Stimulated activated CD4-positive, alpha-beta T cell treated with anti-CD3 and anti-CD28 coated beads, TNF-alpha, amount 100 ng/mL, for 1 hour (primary cell): ENCODE measurements at regions not wholly inside any gene's neighbourhood (a gene's known extent, or its start where the extent isn't known, plus 50 kb on each side); places are given as distances from the start of the nearest gene placed in this dataset.

Experiments
- DNase-seq, 3 donors: peaks; one replicate each; pipeline ENCODE4 v3.0.0-alpha.2; 2020; ENCODE audit warnings: low read depth in 3 of 3, low spot score in 1 of 3

DNA sequence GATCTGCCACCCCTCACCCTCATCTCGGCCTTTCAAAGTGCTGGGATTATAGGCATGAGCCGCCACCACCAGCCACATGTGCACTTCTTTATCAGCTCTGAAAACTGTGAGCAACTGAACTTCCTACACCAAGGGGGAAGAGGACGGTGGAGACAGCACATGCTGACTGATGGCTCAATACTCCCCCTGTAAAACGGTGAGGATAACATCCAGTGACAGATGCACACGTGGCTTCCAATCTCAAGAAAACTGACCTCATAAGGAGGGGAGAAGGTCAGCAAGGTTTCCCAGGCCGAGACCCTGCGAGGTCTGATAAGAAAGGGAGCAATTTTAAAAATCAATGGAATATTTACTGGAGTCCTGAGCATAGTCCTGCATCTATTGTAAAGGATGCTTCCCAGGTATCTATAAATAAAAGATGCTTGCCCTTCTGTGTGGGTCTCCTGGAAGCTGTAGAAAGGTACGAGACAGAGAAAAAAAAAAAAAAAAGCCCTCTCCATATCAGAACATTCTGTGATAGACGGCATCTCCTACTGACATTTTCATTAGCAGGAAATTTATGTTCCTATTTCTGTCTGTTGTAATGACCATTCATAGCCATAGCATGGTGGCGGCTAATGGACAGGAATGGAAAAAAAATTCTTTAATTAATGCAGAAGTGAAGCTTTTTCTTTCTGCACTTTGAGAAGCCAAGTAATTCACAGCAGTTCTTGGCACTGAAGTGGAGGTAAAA, 385.1 kb downstream of the ZNF536 start:
- DNase-seq: no peak

DNA sequence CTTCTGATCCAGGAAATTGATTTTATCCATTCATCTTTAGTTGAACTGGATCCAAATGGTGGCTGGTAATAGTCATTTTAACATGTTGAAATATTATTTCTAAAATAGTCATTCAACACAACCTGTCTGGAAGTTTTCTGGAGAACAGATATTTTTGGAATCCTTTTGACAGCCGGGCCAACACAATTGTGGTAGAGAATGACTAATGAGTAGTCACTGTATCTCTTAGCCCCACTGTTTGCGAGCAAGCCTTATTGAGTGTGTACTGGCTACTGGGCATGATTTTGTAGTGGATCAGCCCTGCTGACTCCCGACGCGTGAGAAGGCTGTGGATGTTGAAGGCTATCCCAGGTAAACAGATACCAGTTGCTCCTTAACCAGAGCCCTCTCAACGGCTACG, 383.4 kb downstream of the ZNF536 start:
- no peak for DNase-seq

DNA sequence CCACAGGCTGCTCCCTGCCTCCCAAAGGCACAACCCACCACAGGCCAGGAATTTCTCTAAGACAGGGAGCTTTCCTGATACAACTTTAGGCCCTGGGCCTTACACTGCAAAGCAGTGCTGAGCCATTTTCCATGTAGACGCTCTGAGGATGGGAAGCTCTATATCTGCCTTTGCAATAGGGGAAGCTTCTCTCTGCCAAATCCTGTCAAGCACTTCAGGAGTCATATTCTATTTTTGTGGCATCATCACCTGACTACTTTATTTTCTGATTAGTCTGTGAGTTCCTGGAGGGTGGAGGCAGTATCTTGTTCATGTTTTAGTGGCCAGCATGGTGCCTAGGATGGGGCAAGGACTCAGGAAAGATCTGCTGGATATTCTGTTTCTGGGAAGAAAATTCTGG, 382.0 kb downstream of the ZNF536 start:
- no peak for DNase-seq

DNA sequence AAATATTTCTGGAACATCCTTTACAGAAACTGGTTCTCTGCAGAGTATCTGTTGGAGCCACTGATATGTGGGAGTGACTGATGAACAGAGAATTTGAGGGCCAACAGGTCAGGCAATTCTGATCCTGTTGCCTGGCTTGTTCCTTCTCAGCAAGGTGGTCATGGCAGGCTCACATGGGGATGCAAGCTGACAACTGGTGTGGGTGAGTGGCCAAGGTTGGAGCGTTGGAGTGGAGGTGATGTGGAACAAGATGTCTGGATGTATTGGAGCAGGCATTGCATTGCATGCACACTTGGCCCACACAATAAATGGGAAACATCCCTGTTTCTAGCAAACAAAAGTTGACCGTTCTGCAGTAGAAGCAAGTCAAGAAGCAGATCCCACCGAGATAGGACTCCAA, 380.7 kb downstream of the ZNF536 start:
- no peak for DNase-seq

DNA sequence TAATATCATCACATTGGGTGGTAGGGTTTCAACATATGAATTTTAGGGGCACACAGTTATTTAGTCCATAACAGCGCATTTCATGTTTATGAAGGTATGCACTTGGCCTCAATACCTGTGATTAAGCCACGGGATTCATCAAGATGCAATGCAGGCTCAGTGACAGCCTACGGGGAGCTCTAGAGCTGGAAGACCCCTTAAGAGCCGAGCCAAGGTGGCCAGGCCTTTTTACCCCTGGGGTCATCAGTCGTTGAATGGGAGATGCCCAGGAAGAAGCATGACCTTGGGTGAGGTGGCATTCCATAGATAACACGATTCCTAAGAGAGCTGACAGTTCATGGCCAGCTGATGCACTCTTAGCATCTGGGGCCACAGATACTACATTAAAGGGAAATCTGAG, 380.0 kb downstream of the ZNF536 start:
- no peak for DNase-seq

DNA sequence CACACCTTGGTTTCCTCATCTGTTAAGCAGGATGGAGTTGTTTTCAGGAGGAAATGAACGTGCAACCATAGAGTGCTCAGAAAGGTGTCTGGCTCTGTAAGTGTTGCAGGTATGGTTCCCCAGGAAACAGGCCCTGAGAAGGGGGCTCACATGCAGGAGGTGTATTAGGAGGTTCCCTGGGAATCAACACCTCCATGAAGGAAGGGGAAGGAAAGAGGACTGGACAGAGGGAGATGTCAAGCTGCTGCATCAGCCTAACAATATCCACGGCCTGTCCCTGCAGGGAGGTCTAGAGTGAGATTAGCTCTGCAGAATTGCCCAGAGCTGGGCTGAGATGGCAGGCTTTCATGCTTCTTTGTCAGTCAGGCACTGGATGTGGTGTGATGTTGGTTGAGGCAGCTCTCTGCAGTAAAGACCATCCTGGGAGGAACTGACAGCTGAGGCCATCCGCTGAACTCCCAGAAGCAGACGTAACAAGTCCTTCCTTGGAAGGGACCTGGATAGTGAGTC, 373.3 kb downstream of the ZNF536 start:
- no peak for DNase-seq

DNA sequence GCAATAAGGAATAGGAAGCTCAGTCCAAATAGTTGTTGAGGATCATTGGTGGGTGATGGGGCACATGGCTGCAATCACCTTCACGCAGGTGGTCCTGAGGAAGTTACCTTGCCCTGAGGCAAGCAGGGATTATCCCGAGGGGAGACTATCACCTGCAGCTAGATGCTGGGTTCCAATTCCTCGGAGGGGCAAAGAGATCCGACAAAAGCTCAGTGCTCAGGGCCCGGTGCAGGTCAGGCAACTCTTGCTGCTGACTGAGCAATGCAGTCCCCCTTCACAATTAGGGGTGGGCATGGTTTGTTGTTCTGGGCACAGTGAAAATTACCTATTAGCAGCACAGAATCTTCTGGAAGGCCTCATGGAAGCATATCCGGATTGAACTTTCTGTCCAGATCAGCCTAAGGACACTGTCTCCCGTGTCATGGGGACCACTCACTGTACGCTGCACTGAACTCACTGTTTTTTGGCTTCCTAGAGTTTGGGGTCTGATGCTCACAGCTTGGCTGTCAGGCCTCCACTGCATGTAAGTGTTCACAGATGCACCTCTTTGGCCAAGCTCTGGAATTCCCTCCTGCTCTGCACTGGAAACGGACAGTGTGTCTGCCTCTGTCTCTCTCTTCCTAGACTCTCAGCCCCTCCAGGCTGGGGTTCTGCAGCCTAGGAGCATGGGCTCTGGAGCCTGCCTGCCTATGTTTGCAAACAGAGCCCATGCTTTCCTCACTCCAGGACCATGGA, 372.7 kb downstream of the ZNF536 start:
- no peak for DNase-seq

DNA sequence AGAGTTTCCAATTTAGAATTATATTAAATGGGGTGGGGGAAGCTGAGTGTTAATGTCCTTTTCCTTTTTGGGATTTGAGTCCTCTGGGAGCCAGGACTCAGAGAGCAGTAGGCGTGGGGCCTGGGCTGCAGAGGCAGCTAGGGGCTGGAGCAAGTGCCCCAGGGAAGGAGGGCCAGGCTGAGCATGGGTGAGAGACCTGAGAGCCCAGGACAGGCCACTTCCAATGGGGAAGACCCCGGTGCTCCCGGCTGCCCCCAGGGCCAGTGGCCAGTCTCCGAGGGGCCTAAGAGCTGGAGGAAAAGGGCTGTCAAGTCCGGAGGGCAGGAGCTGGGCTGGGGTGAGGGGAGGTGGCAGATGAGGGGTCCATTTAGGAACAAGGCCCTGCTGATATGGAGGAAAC, 371.5 kb downstream of the ZNF536 start:
- DNase-seq: no peak

DNA sequence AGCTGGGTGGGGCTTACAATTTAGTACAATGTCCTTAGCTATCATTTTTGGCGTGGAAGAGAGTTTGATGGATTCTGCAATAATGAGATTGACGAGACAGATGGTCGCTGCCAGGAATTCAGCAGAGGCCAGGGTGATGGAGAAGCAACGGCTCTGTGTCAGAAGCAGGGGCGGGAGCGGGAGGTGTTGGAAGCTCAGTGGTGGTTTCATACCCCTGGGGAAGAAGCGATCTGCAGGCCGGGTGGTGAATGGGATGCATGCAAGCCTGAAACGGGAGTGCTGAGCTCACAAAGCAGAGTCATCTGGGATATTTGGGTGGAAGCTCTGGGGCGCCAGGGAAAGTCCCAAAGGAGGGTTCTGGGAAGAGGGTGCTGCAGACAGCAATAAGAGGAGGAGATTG, 370.8 kb downstream of the ZNF536 start:
- DNase-seq: no peak

DNA sequence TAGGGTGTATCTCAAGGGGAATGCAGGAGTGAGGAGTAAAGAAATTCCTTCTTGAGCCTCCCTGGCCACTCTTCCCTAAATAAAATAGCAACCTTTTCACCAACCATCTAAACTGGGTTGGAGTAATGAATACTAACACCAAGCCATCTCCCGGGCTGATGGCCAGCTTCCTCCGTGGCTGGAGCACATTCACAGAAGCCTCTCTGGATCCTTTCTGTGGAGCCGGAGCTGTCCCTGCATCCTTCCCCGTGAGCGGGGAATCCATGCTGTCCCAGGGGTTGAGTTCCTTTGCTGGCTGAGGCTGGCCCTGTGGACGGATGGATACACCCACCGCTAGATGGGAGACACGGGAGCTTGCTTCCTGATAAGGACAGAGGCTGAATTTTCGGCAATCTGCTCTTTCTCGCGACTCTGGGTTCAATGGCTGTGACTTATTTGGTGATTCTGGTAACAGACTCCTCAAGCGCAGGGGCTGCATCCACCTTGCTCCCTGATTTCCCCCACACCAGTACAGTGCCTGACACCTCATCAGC, 370.3 kb downstream of the ZNF536 start:
- DNase-seq: no peak

DNA sequence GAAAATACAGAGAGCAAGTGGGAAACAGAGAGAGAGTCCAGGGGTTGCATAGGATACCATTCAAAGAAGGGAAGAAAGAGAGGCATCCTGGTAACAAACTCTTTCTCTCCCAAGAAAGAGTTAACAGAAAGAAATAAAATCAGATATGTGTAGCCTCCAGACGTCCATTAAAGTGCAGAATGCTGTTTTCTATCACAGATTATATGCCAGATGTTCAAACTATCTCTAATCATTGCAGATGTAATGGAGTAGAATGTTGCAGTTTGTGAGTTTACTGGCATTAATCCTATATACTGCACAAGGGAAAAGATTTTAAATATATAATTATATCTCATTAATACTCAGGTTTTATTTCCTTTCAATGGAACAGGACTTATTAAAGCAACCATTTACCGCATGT, 369.4 kb downstream of the ZNF536 start:
- no peak for DNase-seq

DNA sequence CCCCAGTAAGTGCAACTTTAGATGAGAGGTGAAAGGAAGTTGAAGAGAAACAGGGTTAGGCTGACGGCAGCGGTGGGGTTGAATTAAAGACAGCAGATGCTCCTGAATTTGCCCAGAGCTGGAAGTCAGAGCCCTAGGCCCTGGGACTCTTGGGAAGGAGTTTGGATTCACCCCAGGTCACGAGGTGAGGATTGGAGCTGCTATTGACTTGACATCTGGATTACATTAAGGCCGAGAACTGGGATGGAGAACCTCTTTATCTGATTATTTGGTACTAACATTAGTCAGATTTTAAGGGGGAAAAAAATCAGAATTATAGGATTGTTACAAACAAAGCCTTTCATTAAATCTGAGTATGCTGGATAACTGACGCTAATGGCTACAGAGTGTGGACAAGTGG, 367.2 kb downstream of the ZNF536 start:
- DNase-seq: no peak

DNA sequence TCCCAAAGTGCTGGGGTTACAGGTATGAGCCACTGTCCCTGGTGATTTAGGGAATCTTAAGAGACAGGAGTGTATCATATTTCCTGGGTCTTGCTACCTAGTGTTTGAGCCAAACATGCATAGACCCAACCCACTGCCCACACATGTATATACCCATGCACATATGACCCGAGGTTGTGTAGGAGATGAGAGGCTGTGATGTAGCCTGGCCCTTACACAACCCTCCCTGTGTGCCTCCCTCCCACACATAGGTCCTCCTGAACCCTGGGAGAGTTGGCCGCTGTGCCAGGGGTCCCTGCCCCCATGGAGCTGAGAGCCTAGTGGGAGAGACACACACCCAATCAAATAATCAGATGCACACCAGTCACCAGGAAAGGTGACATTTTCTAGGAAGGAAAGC, 365.9 kb downstream of the ZNF536 start:
- DNase-seq: no peak

DNA sequence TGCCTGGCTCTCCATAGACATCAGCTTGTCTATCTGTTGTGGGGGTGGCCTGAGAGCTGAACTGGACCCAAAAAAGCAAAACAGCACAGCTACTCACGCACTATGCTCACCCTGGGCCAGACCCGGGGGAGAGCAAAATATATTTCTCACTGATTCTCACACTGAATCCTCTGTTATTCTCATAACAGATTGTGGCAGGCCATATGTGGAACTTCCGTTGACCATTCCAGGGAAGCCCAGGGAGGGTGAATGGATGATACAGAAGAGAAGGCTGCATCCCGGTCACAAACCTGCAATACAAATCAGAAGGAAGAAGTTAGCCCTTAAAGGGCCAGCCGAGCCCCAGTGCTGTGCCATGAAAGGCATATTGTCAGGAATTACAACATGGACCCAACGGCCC, 362.5 kb downstream of the ZNF536 start:
- DNase-seq: no peak

DNA sequence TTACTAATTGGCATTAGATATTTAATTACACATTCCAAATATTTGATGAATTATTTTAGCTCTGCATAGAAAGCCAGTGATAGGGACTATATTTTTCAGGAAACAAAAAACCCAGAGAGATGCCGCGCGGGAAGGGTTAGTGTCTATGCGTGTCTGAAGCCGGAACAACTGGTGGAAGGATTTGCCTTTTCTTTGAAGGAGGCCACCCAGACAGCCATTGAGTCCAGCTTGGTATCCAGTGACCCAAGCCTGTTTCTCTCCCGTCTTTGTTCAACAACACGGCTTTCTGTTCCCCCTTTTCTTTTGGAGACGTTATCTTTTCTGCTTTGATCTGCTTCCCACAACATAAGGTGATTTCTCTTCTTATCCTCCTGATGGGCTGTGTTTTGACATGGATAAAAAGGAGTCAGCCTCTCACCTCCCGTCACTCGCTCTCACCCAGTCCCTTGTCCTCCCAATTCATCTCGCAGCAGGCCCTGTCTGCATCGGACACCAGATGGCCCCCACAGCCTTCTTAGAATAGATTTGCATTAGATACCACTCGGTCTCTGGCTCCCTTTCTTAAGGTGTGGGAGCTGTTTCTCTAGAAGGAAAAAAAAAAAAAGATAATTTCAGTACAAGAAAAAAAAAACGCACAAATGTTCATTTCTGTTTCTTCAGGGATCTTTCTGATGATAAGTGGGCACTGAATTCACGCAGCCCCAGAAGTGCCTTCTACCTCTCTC, 361.8 kb downstream of the ZNF536 start:
- no peak for DNase-seq

DNA sequence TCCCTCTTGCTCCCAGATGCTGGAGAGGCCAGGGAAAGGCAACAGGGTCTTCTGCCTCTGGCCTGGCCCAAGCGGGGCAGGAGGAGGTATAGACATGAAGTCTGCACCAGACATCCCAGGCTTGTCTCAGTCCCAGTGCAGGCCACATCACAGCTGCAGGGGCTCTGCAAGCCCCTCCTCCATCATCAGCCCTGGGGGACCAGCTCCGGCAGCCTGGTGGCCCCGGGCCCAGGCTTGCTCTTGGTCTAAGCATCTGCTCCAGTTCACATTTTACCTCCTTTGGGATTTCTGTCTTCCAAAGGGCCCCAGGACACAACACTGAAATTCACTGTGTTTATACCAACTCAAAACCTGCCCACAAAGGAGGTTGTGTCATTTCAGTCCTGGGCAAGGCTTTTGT, 359.4 kb downstream of the ZNF536 start:
- no peak for DNase-seq

DNA sequence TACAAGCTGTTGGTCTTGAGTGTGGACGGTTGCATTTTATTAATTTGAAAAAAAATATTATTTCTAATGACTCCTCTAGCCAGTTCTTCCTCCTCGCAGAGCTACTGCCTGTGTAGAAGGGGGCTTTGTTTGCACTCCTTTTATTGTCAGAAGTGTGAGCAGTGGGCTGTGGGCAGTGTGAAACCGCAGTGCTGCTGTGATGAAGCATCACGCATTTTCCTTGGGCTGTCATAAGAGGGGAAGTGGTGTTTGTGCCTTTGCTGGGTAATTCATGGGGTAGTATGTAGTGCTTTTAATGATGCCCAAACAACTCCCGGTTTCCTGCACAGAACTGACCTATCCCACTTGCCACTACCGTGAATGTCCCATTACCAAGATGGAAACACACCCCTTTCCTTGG, 357.3 kb downstream of the ZNF536 start:
- no peak for DNase-seq

DNA sequence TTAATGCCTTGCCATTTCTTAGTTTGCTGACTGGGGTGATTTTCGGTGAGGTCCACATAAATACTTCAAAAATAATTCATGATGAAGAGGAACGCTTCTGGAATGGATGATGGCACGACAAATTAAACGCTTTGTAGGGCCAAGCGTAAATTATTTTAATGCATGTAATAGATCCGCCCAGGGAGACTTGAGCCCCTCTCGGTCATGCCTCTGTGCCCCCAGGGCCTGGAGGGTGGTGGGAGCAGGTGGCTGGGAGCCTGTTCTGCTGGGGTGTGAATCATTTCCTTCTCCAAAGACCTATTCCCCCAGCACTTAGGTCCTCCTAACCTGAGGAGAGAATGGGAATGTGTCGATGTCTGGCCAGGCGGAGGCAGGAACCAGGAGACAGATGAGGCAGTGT, 350.6 kb downstream of the ZNF536 start:
- no peak for DNase-seq

DNA sequence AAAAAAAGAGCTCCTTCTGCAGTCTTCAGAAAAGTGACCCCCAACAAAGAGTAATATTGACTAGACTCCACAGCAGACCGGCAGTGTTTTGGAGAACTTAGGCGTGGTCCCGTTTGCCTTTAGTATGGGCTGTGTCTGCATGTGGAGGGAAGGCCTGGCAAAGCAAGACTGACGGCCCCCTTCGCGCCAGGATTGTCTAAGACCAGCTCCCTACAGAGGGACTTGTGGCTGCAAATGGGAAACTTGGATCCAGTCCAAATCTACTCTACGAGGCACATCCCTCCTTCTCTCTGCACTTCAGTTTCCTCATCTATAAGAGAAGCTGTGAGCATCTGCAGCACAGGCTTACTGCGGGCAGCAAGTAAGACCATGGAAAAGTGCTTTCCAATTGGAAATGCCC, 350.0 kb downstream of the ZNF536 start:
- DNase-seq: no peak

DNA sequence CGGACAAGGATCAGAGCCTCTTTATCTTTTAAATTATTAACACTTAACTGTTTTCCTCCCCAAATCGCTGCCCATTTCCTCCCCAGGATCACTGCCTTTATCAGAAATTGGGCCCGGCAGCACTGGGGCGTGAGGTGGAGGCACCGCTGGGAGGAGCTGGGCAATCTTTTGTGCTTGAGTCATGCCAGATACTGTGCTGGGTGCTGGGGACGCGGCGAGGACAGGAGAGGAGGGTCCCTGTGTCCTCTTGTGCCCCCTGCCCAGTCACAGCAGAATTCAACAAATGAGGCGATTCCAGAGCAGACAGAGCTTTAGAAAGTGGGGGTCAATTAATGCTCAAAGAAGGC, 347.8 kb downstream of the ZNF536 start:
- no peak for DNase-seq

DNA sequence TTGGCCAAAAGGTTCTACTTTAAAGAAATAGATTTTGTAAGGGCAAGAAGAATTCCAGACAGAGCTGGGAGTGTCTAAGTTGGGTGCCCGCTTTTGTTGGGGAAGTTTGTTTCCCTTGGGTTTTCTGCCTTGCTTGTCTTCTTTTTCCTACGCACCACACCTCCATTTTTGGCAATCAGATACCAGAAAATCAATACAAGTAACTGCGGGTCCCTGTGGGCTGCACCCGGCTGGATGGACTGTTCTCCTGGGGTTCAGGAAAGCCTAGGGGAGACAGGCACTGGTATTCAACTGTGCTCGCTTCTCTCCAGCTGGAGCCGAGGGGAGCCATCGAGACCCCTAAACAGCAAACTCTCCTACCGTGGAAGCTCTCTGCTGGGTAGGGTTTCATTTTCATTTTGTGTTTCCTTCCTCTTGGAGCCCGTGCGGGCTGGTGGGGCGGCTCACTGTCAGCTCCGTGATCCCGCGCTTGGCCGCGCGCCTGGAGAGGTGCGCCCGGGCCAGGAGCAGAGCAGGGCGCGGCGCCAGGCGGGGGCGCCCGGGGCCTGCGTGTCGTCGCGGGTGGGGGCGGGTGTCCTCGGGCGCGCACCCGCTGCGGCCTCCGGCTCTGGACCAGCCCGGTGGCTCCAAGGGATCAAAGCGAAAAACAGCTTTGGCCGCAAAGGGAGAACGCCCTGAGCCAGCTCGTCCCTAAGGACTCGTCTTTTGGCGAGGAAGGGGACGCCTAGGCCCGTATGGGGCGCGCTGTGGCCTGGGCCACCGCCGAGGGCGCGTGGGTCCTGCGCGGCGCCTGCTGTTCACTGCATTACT, 347.2 kb downstream of the ZNF536 start:
- no peak for DNase-seq
